GM20431 (cell line): ENCODE measurements at regions not wholly inside any gene's neighbourhood (a gene's known extent, or its start where the extent isn't known, plus 50 kb on each side); places are given as distances from the start of the nearest gene placed in this dataset.
"Not testable (repeated sequence)": the region's sequence is repeated elsewhere in the genome, so short reads cannot be mapped to it uniquely, and the experiment has no call there.

Source experiments
- in situ Hi-C: fragments of 300-500 bp; cut with MseI, MboI; formaldehyde crosslinking; loops from one replicate; pipeline ENCODE4 v1.15.0; 2020; ENCODE audit warnings: low sequenced_read_pairs; ENCODE audit not compliant: unreplicated experiment

- in situ Hi-C loops, result no loop called here
Measured at GRCh38 chr13:108083056-108083455, 132.3 kb downstream of the LIG4 start.

- in situ Hi-C loops, result no loop called here
Measured at GRCh38 chr13:108082481-108082880, 132.9 kb downstream of the LIG4 start.

- in situ Hi-C loops, result no loop called here
Measured at GRCh38 chr13:108077284-108077683, 138.1 kb downstream of the LIG4 start.

GRCh38 chr13:108074429-108074828 lies 140.9 kb downstream of the LIG4 start:
- in situ Hi-C loops, result not testable (repeated sequence)

DNA sequence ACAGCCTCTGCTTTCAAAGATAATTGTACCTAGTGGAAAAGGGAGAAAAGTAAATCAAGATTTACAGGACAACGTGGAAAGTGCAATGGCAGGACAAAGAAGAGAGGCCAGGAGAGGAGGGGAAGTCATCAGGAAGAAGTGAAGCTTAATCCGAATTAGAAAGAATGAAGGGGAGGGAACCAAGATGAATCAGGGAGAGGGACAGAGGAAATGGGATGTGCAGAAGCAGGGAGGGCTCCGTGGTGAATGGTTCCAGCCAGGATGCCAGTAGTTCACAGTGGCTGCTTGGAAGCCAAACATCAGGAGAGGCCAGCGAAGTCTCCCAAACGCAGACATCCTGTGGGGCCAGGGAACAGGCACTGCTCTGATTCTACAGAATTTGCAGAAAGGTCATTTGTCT lies 144.4 kb downstream of the LIG4 start:
- in situ Hi-C loops, result no loop called here

GRCh38 chr13:108070491-108070890 lies 144.8 kb downstream of the LIG4 start:
- in situ Hi-C loops, result no loop called here

DNA sequence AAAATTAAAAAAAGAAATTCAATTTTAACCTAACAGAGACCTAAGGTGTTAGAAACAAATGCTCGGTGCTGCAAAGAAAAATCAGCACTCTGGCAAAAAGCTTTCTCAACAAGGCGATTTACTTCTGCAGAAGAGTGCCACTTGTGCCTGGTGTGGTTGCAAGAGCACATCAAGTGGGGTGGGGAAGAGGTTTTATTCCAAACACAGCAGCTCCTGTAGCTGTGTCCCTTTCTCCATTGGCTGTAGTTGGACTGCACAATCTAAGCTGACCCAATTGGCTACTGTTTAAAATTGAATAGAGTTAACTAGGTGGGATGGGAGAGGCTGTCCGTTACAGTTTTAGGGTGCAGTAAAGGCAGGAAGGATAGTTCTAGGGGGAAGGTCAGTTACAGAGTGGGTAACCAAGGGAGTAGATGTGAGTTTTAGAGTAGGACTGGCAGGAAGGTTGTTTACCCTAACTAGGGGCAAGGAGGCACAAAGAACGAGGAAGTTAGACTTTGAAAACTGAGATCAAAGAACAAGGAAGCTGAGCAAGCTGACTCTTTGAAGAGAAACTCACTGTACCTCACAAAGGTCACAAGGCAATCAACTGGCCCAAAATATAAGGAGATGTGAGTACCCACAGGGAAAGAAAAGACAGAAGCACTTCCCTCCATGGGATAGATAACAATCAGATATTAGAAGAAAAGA lies 145.7 kb downstream of the LIG4 start:
- in situ Hi-C loops, result no loop called here

GRCh38 chr13:108064372-108064771 lies 151.0 kb downstream of the LIG4 start:
- in situ Hi-C loops, result not testable (repeated sequence)

DNA sequence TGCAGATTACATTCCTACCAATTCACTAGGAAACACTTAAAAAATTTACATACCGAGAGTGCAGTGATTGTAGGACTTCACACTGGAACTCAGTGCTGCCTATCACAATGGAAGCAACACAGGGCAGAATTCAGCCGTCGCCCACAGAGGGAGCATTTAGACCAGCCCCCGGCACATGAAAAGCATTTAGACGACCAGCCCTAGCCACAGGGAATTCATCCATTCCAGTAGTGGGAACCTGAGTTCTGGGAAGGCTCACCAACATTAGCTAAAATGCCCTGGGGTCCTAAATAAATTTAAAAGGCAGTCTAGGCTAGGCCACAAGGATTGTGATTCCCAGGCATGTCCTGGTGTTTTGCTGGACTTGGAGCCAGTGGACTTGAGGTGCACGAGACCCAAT lies 155.2 kb downstream of the LIG4 start:
- in situ Hi-C loops, result no loop called here

- in situ Hi-C loops, result no loop called here
Measured at GRCh38 chr13:108056278-108056677, 159.1 kb downstream of the LIG4 start.

DNA sequence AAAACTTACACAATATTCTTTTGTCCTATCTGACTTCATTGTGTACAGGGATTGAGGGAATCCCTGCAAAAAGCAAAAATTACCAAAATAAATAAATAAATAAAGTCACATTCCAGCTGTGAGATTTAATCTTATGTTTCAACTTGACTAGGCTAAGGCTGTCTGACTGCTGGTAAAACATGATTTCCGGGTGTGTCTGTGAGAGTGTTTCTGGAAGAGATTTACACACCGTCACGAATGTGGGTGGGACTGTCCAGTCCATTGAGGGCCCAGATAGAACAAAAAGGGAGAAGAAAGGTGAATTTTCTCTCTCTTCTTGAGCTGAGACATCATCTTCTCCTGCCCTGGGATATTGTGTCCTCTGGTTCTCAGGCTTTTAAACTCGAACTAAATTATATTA lies 166.1 kb downstream of the LIG4 start:
- in situ Hi-C loops, result no loop called here

DNA sequence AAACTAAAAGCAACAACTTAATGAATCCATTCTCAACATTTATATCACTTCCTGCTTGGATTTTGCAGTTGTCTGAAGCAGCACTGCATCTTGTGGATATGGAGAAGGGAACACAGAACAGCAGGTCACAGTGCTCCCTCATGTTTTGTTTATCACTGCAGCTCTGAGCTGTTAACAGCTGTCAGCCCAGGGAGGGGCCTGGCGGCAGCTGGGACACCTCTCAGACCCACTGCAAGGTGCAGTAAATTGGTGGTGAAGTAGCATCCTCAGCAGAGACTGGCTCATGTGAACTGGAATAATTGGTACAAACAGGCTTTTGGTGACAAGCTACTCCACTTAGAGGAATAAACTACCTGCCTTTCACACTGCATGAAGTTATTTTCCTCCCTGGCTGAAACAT lies 170.4 kb downstream of the LIG4 start:
- in situ Hi-C loops, result no loop called here

- in situ Hi-C loops, result not testable (repeated sequence)
Measured at GRCh38 chr13:108042866-108043265, 172.5 kb downstream of the LIG4 start.

DNA sequence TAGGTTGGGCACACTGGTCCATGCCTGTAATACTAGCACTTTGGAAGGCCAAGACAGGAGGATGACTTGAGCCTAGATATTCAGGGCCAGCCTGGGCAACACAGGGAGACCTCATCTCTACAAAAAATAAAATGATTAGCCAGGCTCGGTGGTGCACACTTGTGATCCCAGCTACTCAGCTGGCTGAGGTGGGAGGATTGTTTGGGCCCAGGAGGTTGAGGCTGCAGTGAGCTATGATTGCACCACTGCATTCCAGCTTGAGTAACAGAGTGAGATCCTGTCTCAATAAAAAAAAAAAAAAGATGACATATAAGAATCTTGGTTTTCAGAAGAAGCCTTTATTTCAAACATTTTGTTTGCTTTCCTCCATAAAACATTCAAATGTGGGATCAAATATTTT lies 178.0 kb downstream of the LIG4 start:
- in situ Hi-C loops, result no loop called here

- in situ Hi-C loops, result no loop called here
Measured at GRCh38 chr13:108036411-108036932, 178.9 kb downstream of the LIG4 start.

GRCh38 chr13:108034909-108035410 lies 180.4 kb downstream of the LIG4 start:
- in situ Hi-C loops, result no loop called here

DNA sequence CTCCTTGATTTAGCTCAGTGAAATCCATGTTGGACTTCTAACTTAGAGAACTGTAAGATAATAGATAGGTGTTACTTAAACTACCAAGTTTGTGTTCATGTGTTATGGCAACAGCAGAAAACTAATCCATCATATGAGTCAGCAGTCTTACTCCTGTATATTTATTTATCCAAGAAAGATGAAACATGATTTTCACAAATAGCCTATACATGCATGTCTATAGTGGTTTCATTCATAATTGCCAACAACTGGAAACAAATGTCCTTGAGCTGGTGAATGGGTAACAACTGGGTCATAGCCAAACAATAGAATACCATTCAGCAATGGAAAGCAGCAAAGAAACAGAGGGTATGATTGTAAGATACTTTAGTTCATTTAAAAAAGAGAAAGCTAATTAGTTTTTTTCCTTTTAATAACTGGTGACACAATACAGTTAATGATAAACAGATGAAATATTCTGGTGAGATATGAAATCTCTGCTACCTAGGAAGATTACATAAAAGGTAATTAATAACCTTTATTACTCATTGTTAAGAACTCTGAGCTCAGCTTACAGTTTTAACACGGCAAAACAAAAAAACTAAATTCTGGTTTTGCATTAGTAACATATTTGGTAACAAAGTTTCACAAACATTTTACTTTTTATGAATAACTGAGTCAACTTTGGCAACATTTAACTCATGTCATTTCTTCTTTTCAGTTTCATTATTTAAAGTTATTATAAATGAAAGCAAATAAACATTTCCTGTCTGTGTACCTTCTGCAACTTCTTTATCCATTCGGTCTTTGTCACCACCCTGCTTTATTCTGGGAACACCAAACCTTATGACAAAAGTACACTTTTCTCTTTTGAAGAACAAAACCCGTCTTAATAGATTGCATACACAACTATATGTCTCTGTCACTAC lies 181.3 kb downstream of the LIG4 start:
- in situ Hi-C loops, result no loop called here

GRCh38 chr13:108031865-108032264 lies 183.5 kb downstream of the LIG4 start:
- in situ Hi-C loops, result no loop called here

DNA sequence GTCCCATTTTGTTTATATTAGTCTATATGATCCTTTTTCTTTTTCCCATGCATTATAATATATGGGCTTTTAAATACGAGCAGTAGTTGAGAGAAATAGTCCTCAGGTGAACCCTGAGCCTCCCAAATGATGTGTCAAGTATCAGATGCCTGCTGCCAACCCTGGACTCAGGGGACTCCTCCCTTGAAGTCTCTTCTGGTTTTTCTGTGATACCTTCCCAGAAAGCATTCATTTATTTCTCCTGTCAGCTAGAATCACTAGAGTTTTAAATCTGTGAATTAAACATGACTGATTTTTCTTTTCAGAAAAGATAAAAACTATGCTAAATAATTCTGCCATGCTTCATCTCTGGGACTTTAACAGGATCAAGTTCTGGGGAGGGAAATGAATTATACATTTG lies 184.6 kb downstream of the LIG4 start:
- in situ Hi-C loops, result no loop called here

DNA sequence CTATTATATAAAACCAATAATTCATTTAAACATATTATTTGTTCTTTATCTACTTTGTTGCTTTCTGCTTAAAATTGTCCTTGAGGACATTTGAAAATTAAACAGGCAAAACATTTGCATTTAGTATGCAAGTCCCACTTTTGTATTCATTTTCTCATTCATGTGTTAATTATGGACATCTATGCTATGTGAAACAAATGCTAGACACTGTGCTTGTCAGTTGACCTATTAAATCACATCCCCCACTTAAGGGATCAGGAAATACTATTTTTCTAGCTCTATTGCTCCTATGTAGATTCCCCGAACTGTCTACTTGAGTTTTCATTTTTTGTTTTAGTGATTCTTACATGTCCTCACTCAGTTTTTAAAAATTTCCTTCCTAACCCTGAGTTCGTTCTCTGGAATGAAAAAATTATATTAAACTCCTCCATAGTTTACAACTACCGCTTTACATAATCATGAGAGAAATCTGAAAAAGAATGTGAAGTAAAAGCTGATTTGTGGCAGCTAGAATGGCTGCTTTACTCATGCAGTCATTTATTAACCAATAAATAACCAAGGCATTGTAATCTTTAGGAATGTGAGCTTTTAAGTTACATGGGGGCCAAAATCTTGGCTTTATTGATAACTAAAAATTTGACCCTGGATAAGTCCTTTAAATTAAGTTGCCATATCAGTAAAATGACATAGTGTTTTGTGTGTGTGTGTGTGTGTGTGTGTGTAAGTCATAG lies 188.5 kb downstream of the LIG4 start:
- in situ Hi-C loops, result no loop called here
